Kidney epithelial cell (primary cell): ENCODE measurements at regions not wholly inside any gene's neighbourhood (a gene's known extent, or its start where the extent isn't known, plus 50 kb on each side); places are given as distances from the start of the nearest gene placed in this dataset.

Experiments used
- DNase-seq: peaks from one replicate; pipeline ENCODE4 v3.0.0-alpha.2; 2010; ENCODE audit warnings: low read depth
- H3K27me3 ChIP-seq: 2 replicates; pipeline ENCODE4 v1.6.0; 2011; ENCODE audit warnings: low read length; ENCODE audit not compliant: control insufficient read depth, insufficient read depth
- H3K36me3 ChIP-seq: 2 replicates; pipeline ENCODE4 v1.5.1; 2011; ENCODE audit warnings: low read length; ENCODE audit not compliant: control insufficient read depth, insufficient read depth
- H3K4me3 ChIP-seq: 2 replicates; pipeline ENCODE4 v1.5.1; 2011; ENCODE audit warnings: low read depth, mild to moderate bottlenecking, control low read depth, low read length
- TF ChIP-seq, protein P1 (sequence below): IDR thresholded peaks from 2 replicates; pipeline ENCODE4 v1.5.1; 2011; ENCODE audit warnings: mild to moderate bottlenecking, moderate library complexity, low read length, control low read depth, inconsistent platforms; ENCODE audit not compliant: insufficient read depth, poor library complexity, severe bottlenecking

DNA sequence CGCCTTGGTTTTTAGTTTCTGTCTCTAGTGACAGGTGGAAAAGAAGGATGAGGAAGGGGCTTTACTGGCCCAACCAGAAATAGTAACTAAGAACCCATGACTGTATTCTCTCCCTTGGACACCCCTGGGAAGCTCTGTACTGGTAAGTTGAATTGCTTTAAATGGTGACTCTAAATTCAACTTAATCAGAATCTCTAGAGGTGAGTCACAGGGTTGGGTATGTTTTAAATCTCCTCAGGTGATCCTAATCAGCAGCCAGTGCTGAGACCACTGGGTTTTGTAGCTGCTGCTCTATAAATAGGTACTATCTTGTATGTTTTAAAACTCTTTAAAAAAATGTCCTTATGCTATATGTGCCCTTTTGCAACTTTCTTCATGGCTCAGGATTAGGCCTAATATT is 314.0 kb upstream of the ECI2 start:
- H3K4me3 ChIP-seq: no peak overlapping the region
- TF ChIP-seq, protein P1, sequence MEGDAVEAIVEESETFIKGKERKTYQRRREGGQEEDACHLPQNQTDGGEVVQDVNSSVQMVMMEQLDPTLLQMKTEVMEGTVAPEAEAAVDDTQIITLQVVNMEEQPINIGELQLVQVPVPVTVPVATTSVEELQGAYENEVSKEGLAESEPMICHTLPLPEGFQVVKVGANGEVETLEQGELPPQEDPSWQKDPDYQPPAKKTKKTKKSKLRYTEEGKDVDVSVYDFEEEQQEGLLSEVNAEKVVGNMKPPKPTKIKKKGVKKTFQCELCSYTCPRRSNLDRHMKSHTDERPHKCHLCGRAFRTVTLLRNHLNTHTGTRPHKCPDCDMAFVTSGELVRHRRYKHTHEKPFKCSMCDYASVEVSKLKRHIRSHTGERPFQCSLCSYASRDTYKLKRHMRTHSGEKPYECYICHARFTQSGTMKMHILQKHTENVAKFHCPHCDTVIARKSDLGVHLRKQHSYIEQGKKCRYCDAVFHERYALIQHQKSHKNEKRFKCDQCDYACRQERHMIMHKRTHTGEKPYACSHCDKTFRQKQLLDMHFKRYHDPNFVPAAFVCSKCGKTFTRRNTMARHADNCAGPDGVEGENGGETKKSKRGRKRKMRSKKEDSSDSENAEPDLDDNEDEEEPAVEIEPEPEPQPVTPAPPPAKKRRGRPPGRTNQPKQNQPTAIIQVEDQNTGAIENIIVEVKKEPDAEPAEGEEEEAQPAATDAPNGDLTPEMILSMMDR: no peak
- H3K27me3 ChIP-seq: no peaks in the 10 kb centered on the region
- H3K36me3 ChIP-seq: no peaks in the 10 kb centered on the region
- DNase-seq: no peak

DNA sequence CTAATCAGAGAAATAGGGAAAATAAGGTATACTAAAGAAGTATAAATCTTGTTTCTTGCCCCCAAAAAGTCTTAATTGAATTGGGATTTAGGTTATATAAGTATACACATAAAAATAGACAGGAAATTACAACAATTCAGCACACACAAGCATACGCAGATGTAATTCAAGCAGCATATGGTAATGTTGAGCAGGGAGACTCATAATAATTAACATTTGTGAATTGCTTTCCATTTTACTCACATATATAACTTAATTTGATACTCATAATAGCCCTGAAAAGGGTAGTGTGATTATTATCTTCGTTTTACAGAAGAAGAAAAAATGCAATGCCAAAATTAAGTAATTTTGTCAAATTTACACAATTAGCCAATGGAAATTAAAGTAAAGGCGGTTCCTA is 313.5 kb upstream of the ECI2 start:
- H3K36me3 ChIP-seq: no peaks in the 10 kb centered on the region
- TF ChIP-seq, protein P1: no peak
- no peak for DNase-seq

DNA sequence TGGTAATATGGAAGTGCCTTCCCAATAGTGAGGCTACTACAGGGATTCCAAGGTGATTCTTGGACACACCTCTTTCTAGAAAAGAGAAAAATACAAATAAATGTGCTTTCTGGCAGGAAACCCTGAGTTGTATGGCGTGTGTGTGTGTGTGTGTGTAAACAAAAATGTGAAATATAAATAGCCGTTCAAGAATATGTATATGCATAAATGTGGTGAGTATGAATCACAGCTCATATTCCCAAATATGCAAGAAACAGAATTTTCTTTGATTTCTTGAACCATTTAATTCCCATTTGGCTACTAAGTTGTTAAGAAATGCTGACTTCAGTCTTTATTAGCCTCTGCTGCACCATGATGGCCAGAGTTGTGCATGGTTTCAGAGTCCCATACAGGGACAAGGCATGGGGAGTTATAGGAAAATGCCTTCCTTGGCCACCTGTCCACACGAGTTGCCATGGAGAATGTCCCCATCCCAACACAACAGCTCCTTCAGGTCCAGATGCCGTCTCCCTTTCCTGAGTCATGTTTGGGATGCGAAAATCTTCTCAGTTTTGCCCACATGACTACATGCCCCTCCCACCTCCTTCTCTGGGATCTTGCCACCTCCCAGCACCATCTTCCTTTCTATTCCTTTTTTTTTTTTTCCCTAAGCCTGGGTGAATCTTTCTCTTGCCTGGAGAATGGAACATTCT is 312.4 kb upstream of the ECI2 start:
- Histone ChIP-seq H3K4me3 (no peak overlapping the region), H3K36me3 (no peaks in the 10 kb centered on the region), H3K27me3 (no peaks in the 10 kb centered on the region)
- no peak for DNase-seq
- TF ChIP-seq, protein P1: no peak

More for the DNA sequence above, 313.5 kb upstream of the ECI2 start:
- Histone ChIP-seq H3K27me3 (no peaks in the 10 kb centered on the region), H3K4me3 (no peak overlapping the region)

DNA sequence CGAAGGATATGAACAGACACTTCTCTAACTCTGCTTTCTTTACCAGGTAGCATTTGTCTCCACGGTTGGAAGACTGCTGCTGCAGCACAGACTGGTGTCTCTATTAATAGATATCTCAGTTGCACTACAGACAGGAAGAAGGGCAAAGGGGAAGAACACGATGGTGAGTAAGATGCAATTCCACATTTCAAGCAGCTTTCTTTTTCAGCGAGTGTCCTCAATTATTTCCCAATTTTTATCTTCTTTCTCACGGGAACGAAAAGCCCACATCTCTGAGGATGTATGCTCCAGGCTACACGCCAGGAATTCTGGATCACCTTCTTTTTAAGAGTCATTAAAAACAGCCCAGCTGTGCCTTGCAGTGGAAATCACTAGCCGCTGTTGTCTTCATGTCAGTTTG is 311.6 kb upstream of the ECI2 start:
- H3K4me3 ChIP-seq: no peak overlapping the region
- no peaks in the 10 kb centered on the region for H3K27me3 ChIP-seq
- TF ChIP-seq, protein P1: no peak
- no peaks in the 10 kb centered on the region for H3K36me3 ChIP-seq
- DNase-seq: no peak

DNA sequence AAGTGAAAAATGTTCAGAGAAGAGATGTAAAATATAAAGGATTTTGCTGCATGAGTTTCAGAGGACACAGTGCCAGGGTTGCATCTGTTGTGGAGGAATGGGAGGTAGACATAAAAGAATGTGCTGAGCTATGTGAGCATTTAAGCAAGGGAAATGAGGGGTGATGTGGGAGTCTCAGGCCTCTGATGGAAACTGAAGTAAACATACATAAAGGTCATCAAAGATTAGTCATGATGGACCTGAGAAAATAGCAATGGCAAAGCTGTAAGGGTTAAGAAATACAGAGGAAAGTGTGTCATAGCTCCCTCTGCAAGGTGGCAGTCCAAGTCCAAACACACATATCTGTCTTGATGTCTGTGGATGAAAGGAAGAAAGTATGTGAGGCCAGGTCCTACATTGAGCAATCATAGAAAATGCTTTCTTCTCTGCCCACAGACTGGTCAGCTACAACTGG is 306.6 kb upstream of the ECI2 start:
- no peaks in the 10 kb centered on the region for H3K27me3 ChIP-seq
- no peak for DNase-seq
- no peaks in the 10 kb centered on the region for H3K36me3 ChIP-seq
- H3K4me3 ChIP-seq: no peak overlapping the region
- TF ChIP-seq, protein P1: no peak

DNA sequence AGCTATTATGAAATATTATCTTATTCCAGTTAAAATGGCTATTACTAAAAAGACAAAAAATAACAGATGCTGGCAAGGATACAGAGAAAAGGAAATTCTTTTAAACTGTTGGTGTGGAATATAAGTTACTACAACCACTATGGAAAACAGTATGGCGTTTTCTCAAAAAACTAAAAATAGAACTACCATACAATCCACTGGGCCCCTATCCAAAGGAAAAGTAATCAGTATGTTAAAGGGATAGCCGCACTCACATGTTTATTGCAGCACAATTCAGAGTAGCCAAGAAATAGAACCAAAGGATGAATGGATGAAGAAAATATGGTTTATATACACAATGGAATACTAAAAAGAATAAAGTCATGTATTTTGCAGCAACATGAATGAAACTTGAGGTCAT is 303.8 kb upstream of the ECI2 start:
- DNase-seq: no peak
- TF ChIP-seq, protein P1: no peak
- no peaks in the 10 kb centered on the region for H3K27me3 ChIP-seq
- H3K4me3 ChIP-seq: no peak overlapping the region
- H3K36me3 ChIP-seq: no peaks in the 10 kb centered on the region
